ENCODE measurements at regions not wholly inside any gene's neighbourhood (a gene's known extent, or its start where the extent isn't known, plus 50 kb on each side); places are given as distances from the start of the nearest gene placed in this dataset.

DNA sequence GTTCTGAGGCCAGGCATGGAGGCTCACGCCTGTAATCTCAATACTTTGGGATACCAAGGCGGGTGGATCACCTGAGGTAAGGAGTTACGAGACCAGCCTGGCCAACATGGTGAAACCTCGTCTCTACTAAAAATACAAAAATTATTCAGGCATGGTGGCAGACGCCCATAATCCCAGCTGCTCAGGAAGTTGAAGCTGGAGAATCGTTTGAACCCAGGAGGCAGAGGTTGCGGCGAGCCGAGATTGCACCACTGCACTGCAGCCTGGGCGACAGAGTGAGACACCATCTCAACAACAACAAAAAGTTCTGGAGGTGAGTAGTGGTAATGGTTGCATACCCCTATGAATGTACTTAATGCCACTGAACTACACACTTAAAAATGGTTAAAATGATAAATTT, 60.3 kb upstream of the SP4 start:
- TF ChIP-seq MYC (IDR thresholded peaks at IDR 0.05; ENCODE audit: low read depth, low read length) (no peak), JUN (IDR thresholded peaks at IDR 0.05; ENCODE audit: borderline replicate concordance, insufficient read depth, insufficient read length, low read depth) (no peak)
- no peak for DNase-seq (ENCODE audit: low read depth, low spot score)
- H2AFZ ChIP-seq (ENCODE audit: low read depth, low read length) = peak overlapping the region; percentile 8
- H3K9me1 ChIP-seq (replicated peaks; ENCODE audit: control insufficient read depth, extremely low read depth, insufficient read depth, low read length) = no peaks in the 10 kb centered on the region
- CTCF ChIA-PET = interaction anchor here (1.8 kb wide), 1 partner anchor 16 kb away, joined by 4 read pairs; no protein-coding TSS in a partner anchor
- no peaks in the 10 kb centered on the region for H3K27me3 ChIP-seq (ENCODE audit: control insufficient read depth in 2 of 2, insufficient read depth in 2 of 2, low read length in 2 of 2)
- intact Hi-C loops (cut with micrococcal nuclease) = no loop called here
- no peaks in the 10 kb centered on the region for H4K20me1 ChIP-seq (replicated peaks; ENCODE audit: control insufficient read depth, extremely low read depth, insufficient read depth, low read length)
- H3K4me2 ChIP-seq (ENCODE audit: insufficient read depth, low read length) = no peak overlapping the region
- BruUV-seq (replicated peaks) = no TSS peak
- H3K9me3 ChIP-seq (replicated peaks; ENCODE audit: control insufficient read depth, insufficient read depth, low read length) = no peaks in the 10 kb centered on the region
- no peak overlapping the region for H3K4me3 ChIP-seq (replicated peaks in 1 of 3; ENCODE audit: insufficient read depth in 1 of 3, low read depth in 1 of 3, low read length in 3 of 3)
- dilution Hi-C loops (cut with MboI; ENCODE audit: extremely low pct_ligation_motif_present, low sequenced_read_pairs) = no loop called here
- no peaks in the 10 kb centered on the region for H3K36me3 ChIP-seq (ENCODE audit: control insufficient read depth in 2 of 2, extremely low read depth in 1 of 2, insufficient read depth in 2 of 2, low read length in 2 of 2)
- H3K4me1 ChIP-seq (ENCODE audit: control insufficient read depth, extremely low read depth, insufficient read depth, low read length) = peaks cover 17% of the 10 kb centered on the region
- no peak overlapping the region for H3K27ac ChIP-seq (ENCODE audit: insufficient read depth, low read depth, low read length)
- H3K9ac ChIP-seq (replicated peaks; ENCODE audit: extremely low read depth, insufficient read depth, low read length) = no peak overlapping the region
- FAIRE-seq = no peak
- POLR2A ChIA-PET = no interaction called here
- no peaks in the 10 kb centered on the region for H3K79me2 ChIP-seq (ENCODE audit: control insufficient read depth, insufficient read depth, low read length)

DNA sequence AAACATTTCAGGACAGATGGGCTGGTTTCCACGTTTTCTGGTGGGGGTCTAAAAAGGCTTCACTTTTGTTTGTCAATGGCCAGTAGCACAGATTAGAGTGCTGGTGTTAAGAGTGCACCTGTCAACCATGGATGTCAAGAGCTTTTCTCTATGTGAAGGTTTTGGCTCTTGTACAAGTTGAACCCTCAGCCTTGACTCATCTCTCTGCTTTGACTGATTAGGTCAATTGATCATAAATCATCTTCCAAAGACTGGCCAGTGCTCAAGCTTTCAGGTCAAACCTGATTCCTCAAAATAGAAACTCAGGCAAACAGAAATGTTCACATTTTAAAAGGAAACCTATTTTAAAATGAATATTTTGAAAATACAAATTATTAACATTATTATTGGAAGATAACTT, 59.6 kb upstream of the SP4 start:
- TF ChIP-seq POLR2A (IDR thresholded peaks at IDR 0.05; ENCODE audit: low read depth, low read length) (no peak), CTCF (IDR thresholded peaks at IDR 0.05; ENCODE audit: extremely low read depth in 1 of 2, insufficient read depth in 1 of 2, low read depth in 1 of 2, low read length in 2 of 2) (no peak)
- peaks cover 17% of the 10 kb centered on the region for H3K4me1 ChIP-seq (ENCODE audit: control insufficient read depth, extremely low read depth, insufficient read depth, low read length)
- ChIA-PET CTCF (interaction anchor here (0.6 to 1.8 kb wide), 2 partner anchors 15 to 106 kb away, joined by 3 to 4 read pairs; no protein-coding TSS in a partner anchor), POLR2A (no interaction called here)
- H3K9me1 ChIP-seq (replicated peaks; ENCODE audit: control insufficient read depth, extremely low read depth, insufficient read depth, low read length) = no peaks in the 10 kb centered on the region
- no peak overlapping the region for H2AFZ ChIP-seq (ENCODE audit: low read depth, low read length)
- no peaks in the 10 kb centered on the region for H4K20me1 ChIP-seq (replicated peaks; ENCODE audit: control insufficient read depth, extremely low read depth, insufficient read depth, low read length)
- intact Hi-C loops (cut with micrococcal nuclease) (no loop called here), dilution Hi-C loops (cut with MboI; ENCODE audit: extremely low pct_ligation_motif_present, low sequenced_read_pairs) (no loop called here)
- BruUV-seq (replicated peaks) = no TSS peak
- DNase-seq (ENCODE audit: low read depth, low spot score) (no peak), FAIRE-seq (no peak)
- H3K36me3 ChIP-seq (ENCODE audit: control insufficient read depth in 2 of 2, extremely low read depth in 1 of 2, insufficient read depth in 2 of 2, low read length in 2 of 2) = no peaks in the 10 kb centered on the region
- H3K4me3 ChIP-seq (replicated peaks in 1 of 3; ENCODE audit: insufficient read depth in 1 of 3, low read depth in 1 of 3, low read length in 3 of 3) = no peak overlapping the region
- H3K9ac ChIP-seq (replicated peaks; ENCODE audit: extremely low read depth, insufficient read depth, low read length) = no peak overlapping the region
- no peak overlapping the region for H3K4me2 ChIP-seq (ENCODE audit: insufficient read depth, low read length)
- H3K9me3 ChIP-seq (replicated peaks; ENCODE audit: control insufficient read depth, insufficient read depth, low read length) = no peaks in the 10 kb centered on the region
- H3K79me2 ChIP-seq (ENCODE audit: control insufficient read depth, insufficient read depth, low read length) = no peaks in the 10 kb centered on the region
- H3K27me3 ChIP-seq (ENCODE audit: control insufficient read depth in 2 of 2, insufficient read depth in 2 of 2, low read length in 2 of 2) = no peaks in the 10 kb centered on the region
- no peak overlapping the region for H3K27ac ChIP-seq (ENCODE audit: insufficient read depth, low read depth, low read length)

All from endothelial cell of umbilical vein (primary cell).